ENCODE measurements at regions not wholly inside any gene's neighbourhood (a gene's known extent, or its start where the extent isn't known, plus 50 kb on each side); places are given as distances from the start of the nearest gene placed in this dataset.

GRCh38 chr13:33466262-33466661, 180.7 kb upstream of the STARD13 start:
- TF ChIP-seq, protein P1, sequence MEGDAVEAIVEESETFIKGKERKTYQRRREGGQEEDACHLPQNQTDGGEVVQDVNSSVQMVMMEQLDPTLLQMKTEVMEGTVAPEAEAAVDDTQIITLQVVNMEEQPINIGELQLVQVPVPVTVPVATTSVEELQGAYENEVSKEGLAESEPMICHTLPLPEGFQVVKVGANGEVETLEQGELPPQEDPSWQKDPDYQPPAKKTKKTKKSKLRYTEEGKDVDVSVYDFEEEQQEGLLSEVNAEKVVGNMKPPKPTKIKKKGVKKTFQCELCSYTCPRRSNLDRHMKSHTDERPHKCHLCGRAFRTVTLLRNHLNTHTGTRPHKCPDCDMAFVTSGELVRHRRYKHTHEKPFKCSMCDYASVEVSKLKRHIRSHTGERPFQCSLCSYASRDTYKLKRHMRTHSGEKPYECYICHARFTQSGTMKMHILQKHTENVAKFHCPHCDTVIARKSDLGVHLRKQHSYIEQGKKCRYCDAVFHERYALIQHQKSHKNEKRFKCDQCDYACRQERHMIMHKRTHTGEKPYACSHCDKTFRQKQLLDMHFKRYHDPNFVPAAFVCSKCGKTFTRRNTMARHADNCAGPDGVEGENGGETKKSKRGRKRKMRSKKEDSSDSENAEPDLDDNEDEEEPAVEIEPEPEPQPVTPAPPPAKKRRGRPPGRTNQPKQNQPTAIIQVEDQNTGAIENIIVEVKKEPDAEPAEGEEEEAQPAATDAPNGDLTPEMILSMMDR (IDR thresholded peaks at IDR 0.05): no peak

GRCh38 chr13:33467556-33467955, 182.0 kb upstream of the STARD13 start:
- TF ChIP-seq, protein P1 (IDR thresholded peaks at IDR 0.05): no peak

DNA sequence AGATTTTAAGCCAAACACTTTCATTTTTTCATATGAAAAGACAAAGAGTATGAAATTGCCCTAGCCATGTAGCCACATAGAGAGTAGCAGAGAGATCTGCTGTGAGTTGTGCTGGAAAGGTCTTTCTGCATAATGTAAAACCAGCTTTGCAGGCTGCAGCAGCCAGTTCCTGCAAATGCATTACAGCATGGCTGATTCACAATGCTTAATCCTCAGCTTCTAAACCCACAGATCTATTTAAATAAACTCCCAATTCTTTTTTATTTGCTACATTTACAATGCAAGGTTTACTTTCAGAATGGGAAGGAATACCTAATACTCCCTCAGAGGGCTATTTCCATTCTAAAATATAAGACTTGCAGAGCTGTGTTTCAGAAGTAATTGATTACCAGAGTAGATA, 185.6 kb upstream of the STARD13 start:
- TF ChIP-seq, protein P1 (IDR thresholded peaks at IDR 0.05): no peak

GRCh38 chr13:33472446-33472845, 186.9 kb upstream of the STARD13 start:
- TF ChIP-seq, protein P1 (IDR thresholded peaks at IDR 0.05): no peak

DNA sequence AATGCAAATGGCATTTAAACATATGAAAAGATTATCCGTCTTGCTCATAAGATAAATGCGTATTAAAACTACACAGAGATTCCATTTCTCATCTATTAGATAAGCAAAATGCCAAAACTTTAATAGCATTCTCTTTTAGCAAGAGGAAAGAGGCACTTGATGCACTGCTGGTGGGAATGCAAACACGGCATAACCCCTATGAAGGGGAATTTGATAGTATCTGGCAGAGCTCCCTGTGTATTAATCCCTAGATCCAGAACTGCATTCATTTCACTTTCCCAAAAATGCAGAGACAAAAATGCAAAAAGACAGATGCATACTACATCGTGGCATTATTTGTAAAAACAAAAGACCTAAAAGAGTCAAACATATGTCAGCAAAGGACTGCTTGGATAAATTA, 193.6 kb upstream of the STARD13 start:
- TF ChIP-seq, protein P1 (IDR thresholded peaks at IDR 0.05): no peak

GRCh38 chr13:33480561-33480960, 195.0 kb upstream of the STARD13 start:
- TF ChIP-seq, protein P1 (IDR thresholded peaks at IDR 0.05): no peak

DNA sequence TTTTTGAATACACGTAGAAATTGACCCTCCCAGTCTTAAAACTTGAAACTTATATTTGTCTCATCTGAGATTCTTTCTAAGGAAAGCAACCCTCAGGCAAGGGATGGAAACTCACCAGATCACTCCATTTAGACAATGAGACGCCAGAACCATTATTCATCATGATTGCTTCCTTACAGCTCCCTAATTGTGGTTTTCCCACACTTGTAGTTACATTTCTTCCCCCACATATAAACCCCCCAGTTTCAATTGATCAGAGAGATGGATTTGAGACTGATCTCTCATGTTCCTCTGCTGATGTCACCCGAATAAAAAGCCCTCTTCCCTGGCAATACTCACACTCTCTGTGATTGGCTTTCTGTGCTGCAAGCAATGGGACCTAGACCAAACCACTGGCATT, 197.9 kb upstream of the STARD13 start:
- TF ChIP-seq, protein P1 (IDR thresholded peaks at IDR 0.05): no peak

GRCh38 chr13:33485247-33485646, 199.7 kb upstream of the STARD13 start:
- TF ChIP-seq, protein P1 (IDR thresholded peaks at IDR 0.05): no peak
